Stimulated activated CD8-positive, alpha-beta memory T cell treated with anti-CD3 and anti-CD28 coated beads, Interleukin-15, amount 100 ng/mL, for 1 hour (primary cell): ENCODE measurements at regions not wholly inside any gene's neighbourhood (a gene's known extent, or its start where the extent isn't known, plus 50 kb on each side); places are given as distances from the start of the nearest gene placed in this dataset.

ENCODE experiments used
- DNase-seq: peaks from one replicate; pipeline ENCODE4 v3.0.0-alpha.2; 2020; ENCODE audit warnings: low read depth

DNA sequence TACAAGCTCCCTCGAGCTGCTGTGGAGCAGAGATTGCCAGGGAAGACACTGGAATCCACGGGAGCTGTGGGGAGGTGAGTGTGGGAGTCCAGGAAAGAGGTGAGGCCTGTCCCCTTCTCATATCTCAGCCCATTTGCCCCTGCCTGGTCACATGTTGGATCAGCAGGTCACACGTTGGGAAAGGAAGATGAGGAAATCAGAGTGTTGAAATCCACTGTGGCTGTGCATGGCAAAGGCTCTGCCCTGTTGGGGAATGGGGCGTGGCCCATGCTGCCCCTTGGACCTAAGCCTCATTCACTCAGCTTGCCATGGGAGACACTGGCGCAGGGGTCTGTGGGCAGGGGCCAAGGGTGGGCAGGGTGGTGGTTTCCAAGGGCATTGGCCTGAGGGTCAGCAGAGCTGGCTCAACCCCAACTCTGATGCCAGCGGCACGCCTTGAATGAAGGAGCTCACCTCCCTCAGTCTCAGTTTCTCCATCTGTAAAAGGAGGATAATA, 85.4 kb upstream of the CPEB4 start:
- no peak for DNase-seq

DNA sequence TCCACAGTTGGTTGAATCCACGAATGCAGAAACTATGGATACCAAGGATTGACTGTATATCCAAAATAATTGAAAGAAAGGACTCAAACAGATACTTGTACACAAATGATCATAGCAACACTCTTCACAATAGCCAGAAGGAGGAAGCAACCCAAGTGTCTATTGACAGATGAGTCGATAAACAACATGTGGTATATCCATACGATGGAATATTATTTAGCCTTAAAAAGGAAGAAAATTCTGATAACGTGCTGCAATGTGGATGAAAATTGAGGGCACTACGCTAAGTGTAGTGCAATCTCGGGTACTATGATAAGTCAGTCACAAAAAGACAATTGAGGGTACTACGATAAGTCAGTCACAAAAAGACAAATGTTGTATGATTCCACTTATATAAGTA, 83.6 kb upstream of the CPEB4 start:
- no peak for DNase-seq

DNA sequence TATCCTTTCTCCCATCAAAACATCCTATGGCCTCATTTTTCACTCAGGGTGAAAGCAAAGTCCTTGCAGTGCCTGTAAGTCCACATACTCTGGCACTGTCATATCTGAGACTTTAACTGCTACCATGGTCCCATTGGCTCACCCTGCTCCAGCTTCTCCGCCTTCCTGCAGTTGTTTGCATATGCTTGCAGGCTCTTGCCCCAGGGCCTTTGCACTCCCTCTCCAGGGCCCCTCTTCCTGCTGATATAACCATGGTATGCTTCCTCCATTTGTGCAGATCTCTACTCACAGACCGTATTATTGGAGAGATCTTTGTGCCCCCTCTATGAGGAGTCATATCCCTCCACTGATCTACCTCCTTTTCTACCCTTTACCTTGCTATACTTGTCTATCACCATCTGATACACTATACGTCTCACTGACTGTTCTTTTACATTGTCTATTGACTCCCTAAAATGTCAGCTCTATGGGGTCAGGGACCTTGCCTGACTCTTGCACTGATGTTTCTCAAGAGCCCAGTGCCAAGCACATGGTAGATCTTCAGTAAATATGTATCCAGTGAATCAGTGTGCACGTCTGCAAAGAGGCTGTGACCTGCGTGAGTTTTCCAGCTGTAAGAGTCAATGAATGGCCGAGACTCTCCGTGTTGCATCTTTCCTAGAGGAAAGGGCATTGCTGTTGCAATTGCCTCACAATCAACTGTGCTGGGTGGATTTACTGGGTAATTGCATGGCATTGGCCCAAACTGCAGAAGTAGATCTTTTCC, 81.7 kb upstream of the CPEB4 start:
- no peak for DNase-seq

DNA sequence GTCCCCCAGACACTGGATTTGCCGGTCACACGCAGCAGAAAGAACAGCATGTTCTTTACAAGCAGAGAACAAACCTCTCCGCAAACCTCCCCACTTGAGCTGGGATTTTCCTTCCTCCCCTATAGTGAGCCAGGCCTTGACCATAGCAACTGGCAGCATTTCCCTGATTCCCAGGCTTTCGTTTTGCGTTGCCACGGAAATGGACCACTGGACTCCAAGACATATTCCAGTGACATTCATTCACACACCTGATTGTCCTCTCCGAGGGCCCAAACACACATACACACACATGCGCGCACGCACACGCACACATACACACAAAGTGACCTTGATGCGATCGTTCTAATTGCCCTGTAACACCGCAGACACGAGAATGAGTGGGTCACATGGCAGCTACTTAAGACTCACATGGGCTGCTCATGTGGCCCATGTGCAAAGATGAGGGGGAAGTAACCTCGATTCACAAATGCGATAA, 80.9 kb upstream of the CPEB4 start:
- DNase-seq, result no peak

DNA sequence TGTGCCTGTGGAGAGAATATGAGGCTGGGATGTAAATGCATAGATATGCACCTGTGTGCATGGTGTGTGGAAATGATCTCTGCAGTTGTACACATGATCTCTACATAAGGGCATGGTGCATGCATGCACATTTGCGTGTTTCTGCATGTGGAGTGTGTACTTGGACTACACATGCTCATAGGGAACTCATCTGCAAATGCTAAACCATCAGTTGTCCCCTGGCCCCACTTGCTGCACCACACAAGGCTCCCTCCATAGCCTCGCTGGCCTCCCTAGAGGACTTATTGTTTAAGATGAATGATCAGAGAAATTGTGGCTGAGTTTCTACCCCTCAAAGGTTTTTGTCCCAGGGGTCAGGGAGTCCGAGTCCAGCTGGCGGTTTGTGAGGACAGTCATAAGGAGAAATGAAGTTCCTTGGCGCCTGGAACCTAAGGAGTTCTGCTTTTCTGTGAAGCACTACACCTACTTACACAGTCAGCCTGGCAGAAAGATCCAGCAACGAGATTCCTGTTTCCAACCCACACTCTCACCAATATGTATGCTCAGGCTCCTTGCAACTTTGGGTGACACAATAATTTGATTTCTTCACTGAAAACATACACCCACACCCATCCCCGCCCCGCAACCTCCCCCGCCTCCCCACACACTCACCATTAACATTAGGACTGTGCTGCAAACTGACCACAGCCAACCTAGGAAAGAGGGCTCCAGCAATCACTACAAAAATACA, 79.9 kb upstream of the CPEB4 start:
- DNase-seq, result no peak

DNA sequence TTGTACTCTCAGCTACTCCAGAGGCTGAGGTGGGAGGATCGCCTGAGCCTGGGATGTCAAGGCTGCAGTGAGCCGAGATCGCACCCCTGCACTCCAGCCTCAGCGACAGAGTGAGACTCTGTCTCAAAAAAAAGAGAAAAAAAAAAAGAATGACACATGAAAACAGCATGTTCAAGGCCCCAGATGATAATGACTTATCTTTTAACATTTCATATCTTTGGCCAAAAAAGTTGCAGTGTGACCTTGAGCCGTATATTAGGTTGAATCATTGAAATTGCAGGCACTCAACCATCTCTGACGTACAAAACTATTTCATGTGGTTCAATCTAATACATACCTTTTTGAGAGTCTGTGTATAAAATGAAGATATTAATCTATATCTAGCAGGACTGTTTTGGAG, 79.1 kb upstream of the CPEB4 start:
- no peak for DNase-seq

DNA sequence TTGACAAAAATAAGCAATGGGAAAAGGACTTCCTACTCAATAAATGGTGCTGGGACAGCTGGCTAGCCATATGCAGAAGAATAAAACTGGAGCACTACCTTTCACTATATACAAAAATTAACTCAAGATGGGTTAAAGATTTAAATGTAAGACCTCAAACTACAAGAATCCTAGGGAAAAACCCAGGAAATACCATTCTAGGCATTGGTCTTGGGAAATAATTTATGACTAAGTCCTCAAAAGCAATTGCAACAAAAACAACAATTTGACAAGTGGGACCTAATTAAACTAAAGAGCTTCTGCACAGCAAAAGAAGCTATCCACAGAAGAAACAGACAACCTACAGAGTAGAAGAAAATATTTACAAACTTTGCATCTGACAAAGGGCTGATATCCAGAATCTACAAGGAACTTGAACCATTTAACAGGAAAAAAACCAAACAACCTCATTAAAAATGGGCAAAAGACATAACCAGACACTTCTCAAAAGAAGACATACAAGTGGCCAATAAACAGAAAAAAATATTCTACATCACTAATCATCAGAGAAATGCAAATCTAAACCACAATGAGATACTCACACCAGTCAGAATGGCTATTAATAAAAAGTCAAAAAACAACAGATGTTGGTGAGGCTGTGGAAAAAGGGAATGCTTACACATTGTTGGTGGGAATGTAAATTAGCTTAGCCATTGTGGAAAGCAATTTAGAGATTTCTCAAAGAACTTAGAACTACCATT, 75.2 kb upstream of the CPEB4 start:
- DNase-seq, result no peak

DNA sequence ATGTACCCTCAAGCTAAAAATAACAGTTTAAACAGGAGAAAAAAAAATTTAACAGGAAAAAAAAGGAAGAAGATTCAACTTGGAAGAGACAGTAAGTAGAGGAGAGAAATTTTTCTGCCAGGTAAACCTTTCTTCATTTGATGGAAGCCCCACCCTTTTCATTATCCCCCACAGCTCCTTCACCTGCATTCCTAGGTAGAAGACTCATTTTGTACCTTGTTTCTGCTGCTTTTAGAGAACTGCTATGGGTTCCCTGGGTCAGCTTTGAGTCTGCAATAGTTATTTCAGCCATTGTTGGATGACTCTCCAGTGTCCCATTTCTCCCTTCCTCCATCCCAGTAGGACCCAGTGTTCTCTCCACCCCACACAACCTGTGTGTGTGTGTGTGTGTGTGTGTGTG, 74.1 kb upstream of the CPEB4 start:
- DNase-seq, result no peak

DNA sequence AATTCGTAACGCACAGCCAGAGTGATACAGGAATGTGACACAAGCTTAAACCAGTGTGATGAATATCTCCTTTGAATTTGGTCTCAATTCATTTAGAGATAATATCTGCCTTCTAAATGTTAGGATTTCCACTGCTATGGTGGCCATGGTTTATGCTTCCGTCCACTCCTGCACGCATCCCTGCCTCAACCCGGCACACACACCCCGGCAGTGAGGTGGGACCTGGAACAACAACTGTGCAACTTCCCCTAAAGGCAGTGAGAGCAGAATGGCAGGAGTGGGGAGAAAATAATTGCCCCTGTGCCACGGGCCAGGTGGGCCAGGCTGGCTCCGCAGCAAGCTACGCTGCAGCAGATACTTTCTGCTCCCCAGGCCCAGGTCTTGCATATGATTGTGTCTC, 72.6 kb upstream of the CPEB4 start:
- no peak for DNase-seq

DNA sequence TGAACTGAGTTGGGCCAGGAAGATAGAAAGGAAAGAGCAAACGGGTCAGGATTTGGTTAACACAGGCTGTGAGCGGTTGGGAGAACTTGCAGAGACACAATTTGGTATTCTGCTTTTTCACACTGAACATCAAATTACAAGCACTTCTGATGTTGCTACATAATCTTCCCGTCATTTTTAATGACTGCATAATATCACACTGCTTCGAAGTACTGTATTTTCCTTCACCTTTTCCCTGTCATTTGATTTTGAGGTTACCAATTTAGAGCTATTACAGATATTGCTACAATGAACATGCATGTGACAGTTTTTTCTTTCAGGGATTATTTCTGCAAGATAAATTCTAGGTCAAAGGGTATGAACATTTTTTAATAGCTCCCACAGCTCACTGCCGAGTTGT, 71.4 kb upstream of the CPEB4 start:
- DNase-seq, result no peak

DNA sequence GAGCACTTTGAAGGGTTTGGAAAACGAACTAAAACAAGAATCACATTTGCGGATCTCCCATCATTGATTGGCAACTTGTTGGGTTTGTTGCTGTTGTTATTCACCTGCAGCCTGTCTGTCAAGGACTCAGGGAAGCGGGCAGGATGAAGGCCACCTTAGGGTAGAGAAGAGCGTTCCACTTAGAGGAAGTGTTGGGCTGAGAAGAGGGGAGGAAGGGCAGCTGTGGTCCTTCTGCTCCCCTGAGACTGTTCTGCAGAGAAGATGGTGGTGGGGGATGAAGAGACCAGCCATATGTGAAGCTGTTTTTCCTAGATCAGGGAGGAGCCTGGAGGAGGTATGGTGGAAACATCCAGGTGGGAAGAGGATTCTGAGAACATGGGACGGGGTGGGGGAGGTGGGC, 70.6 kb upstream of the CPEB4 start:
- no peak for DNase-seq

DNA sequence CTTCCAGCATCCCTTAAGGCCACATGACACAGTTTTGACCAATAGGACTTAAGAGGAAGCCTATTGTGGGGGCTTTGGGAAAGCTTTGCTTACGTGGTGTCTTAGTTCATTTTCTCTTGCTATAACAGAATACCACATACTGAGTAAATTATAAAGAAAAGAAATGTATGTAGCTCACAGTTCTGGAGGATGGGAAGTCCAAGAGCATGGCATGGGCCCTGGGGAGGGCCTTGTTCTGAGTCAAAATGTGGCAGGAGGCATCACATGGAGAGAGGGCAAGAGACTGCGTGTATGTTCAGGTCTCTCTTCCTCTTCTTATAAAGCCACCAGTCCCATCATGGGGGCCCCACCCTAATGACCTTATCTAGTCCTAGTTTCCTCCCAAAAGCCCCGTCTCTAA, 68.6 kb upstream of the CPEB4 start:
- DNase-seq, result no peak

DNA sequence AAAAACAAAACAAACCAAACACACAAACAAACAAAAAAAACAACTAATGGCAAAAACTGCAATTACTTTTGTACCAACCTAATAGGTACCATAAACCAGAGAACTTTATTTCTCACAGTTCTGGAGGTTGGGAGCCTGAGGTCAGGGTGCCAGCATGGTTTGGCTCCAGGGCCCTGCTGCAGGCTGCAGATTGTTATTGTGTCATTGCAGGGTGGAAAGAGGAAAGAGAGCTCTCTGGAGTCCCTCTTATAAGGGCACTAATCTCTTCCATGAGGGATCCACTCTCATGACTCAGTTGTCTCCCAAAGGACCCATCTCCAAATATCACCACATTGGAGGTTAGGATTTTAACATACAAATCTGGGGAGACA, 64.9 kb upstream of the CPEB4 start:
- no peak for DNase-seq

DNA sequence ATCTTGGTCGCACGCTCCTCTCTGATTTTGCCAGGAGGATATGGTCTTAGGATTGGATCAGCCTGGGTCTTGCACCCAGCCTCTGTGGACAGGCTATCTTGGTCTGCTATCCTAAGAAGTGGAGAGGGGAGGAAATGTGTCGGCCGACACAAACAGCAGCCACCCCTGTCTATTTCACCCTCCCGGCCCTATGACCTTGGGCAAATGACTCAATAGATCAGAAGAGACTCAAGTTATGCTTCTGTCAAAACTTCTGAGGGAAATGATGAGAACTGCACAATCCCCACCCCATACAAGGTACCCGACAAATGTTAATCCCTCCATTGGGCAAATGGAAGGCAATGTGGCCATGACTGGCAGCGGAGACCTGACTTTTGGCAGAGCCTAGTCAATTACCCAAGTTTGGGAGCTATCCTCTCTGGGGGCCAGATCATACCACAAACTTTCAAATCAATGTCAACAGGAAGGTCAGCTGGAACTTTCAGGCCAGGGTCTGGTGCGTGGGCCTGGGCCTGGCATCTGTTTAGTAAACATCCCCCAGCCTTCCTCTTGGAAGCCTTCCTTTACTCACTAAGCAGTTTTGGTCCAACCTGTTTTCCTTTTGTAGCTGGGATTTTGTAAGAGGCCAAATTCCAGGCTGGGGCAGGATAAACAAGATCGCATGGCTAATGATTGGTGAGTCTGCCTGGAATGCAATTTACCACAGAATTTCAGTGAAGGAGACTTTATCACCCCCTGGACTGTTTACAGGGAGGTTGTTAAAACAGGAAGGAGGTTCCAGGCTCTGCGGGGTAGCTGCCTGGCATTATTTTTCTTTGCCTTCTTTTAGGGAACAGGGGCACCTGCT, 64.2 kb upstream of the CPEB4 start:
- DNase-seq, result no peak

DNA sequence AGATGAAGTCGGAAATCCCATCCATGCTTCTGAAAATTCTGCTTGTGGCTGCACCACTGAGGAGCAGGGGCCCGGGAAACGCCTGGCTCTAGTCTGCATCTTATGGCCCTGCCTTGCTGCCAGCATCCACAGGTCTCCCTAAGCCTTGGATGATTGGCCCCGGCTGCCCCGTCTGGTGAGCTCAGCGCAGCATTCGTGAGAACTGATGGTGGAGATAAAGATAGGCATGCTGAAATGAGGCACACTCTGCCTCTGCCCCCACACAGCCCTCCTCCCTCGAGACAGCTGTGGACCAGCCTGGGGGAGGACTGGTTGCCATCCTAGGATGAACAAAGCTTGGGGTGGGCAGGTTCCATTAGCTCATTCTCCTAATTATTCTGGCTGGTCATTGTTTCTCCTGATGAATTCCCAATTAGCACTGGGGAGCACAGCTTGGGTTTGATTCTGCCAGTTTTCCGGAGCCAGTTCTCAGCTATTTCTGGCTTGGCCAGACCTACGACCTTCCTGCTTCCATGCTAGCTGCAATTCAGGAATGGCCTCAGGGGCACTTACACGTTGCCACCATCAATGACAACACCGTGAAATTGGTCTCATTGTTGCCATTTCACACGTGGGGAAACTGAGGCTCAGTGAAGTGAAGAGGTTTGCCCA, 62.8 kb upstream of the CPEB4 start:
- no peak for DNase-seq

DNA sequence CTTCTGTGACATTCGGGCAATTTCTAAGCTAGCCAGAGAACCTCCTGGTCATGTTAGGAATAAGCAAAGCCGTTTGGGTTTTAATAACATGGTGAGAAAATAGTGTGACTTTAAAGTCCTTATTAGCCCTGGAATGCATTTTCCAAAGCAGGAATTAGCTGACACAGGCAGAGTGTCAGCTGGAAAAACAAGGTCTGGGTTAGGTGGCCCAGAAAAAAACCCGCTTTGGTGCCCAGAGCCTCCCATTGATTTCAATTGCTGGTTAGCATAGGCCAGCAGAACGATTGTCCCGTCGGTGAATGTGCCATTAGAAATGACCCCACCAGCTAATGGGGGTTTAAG, 62.1 kb upstream of the CPEB4 start:
- DNase-seq, result no peak

DNA sequence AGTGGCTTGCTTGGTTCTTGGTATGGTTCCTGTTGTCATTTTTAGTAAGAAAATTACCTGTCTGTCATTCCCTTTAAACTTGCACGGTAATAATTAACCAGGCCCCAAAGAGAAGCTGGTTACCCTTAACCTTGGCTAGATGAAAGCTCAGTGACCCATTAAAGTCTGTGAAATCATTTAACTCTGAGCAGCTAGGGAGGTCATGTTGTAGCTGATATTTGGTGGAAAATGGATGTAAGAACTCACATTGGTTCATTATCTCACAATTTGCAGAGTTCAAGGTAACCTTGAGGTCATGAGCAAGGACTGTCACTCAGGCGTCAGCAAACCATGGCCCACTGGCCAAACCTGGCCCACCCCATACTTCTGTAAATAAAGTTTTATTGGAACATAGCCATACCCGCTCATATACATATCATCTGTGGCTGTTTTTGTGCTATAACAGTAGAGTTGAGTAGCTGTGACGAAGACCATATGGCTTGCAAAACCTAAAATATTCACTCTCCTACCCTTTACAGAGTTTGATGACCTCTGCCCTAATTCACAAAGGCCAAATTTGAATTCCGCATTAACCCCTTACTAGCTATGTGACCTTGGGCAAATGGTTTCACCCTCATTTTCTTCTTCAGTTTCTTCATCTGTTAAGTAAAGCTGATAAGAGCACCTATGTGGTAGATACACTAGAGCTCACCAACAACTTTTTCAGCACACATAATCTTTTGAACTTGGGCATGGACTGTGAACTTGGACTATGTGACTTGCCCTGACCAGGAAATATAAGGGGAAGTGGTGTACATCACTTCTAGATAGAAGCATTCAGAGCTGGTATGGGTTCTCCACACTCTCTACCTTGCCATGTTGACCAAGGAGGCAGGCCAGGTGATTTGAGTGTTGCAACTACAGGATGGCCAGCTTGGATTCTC, 61.5 kb upstream of the CPEB4 start:
- DNase-seq, result no peak

DNA sequence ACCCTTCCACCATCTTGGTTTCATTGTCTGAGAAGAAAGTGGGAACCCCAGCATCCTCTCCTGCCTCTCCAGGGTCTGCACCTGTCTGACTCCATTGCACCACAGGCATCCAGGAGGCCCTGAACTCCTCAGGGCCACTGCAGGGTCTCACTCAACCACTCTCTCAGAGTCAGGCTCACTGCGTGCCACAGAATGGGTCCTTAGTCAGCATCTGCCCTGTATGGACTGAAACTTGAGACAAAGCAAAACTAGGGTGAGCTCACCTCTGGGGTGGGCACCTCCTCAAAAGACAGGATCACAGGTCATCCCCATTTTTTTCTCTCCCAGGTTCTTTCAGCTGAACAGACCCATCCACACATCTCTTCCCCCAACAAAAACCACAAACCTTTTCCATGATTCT, 59.2 kb upstream of the CPEB4 start:
- no peak for DNase-seq

DNA sequence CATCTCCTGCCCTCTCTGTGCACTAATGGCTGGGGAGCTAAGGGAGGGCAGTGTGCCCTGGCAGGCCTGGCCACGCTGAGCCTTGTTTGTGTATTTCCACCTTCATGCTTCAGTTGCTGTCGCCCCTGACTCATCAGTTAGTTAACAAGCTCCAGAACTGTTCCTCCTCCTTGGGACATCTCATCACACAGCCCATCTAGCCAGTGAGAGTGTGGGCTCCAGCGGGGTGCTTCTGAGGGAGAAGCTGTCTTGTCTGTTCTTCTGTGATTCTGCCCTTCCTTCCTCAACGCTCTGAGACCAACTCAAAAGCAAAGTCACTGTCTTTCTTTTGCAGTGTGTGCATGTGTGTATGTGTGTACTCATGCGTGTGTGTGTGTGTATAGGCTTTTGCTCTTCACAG, 58.3 kb upstream of the CPEB4 start:
- DNase-seq, result no peak

DNA sequence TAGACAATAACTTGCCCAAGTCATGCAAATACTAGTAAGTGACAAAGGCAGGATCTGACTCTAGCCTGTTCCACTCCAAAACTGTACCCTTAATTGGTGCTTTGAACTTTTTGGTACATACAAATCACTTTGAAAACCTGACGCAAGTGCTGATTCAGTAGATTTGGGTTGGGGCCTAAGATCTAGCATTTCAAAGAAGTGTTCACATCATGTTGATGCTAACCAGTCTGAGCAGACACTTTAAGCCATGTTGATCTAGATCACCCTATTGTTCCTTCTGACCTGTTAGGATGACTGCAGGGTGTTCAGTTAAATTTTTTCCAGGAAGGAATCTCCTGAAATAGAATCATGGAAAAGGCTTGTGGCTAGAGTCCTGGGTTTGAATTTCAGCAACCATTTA, 57.7 kb upstream of the CPEB4 start:
- no peak for DNase-seq
